Osteoblast (primary cell): ENCODE measurements at regions not wholly inside any gene's neighbourhood (a gene's known extent, or its start where the extent isn't known, plus 50 kb on each side); places are given as distances from the start of the nearest gene placed in this dataset.
A peak's percentile ranks its signal among the peaks of the same experiment; 100 is the strongest.

Experiments used
- DNase-seq: peaks from one replicate; pipeline ENCODE4 v3.0.0; 2011; ENCODE audit warnings: low spot score, mixed read lengths; ENCODE audit not compliant: insufficient read length; ENCODE audit errors: missing footprints
- H2AFZ ChIP-seq: 2 replicates; pipeline ENCODE4 v1.6.0; 2011; ENCODE audit warnings: mild to moderate bottlenecking, low read length
- H3K27ac ChIP-seq: 2 replicates; pipeline ENCODE4 v1.5.1; 2011; ENCODE audit warnings: mild to moderate bottlenecking, low read depth, low read length, moderate library complexity
- H3K27me3 ChIP-seq: 2 replicates; pipeline ENCODE4 v1.6.0; 2012; ENCODE audit warnings: mild to moderate bottlenecking, control low read depth, inconsistent platforms, low read length, moderate library complexity; ENCODE audit not compliant: insufficient read depth
- H3K36me3 ChIP-seq: 2 replicates; pipeline ENCODE4 v1.5.1; 2011; ENCODE audit warnings: mild to moderate bottlenecking, low read length, control low read depth, moderate library complexity; ENCODE audit not compliant: insufficient read depth
- H3K4me1 ChIP-seq: 2 replicates; pipeline ENCODE4 v1.5.1; 2011; ENCODE audit warnings: mild to moderate bottlenecking, low read length, control low read depth, moderate library complexity; ENCODE audit not compliant: insufficient read depth
- H3K4me2 ChIP-seq: 2 replicates; pipeline ENCODE4 v1.6.0; 2011; ENCODE audit warnings: mild to moderate bottlenecking, low read length; ENCODE audit not compliant: insufficient read depth
- H3K4me3 ChIP-seq: fragments of 200-600 bp; sonication (generic); 3 replicates; pipeline ENCODE4 v1.5.1; 2012; ENCODE audit warnings: mild to moderate bottlenecking, low read length, inconsistent platforms; ENCODE audit not compliant: insufficient read depth
- H3K79me2 ChIP-seq: 2 replicates; pipeline ENCODE4 v1.6.0; 2012; ENCODE audit warnings: mild to moderate bottlenecking, low read length, control low read depth, inconsistent platforms; ENCODE audit not compliant: insufficient read depth
- H3K9me3 ChIP-seq: 2 replicates; pipeline ENCODE4 v1.5.1; 2011; ENCODE audit warnings: low read depth, low read length, control low read depth
- H4K20me1 ChIP-seq: 2 replicates; pipeline ENCODE4 v1.6.0; 2012; ENCODE audit warnings: mild to moderate bottlenecking, low read length, control low read depth; ENCODE audit not compliant: insufficient read depth
- TF ChIP-seq, protein P1 (sequence below): IDR thresholded peaks from 2 replicates; pipeline ENCODE4 v1.5.1; 2011; ENCODE audit warnings: mild to moderate bottlenecking, low read depth, low read length, moderate library complexity; ENCODE audit errors: extremely low read depth

DNA sequence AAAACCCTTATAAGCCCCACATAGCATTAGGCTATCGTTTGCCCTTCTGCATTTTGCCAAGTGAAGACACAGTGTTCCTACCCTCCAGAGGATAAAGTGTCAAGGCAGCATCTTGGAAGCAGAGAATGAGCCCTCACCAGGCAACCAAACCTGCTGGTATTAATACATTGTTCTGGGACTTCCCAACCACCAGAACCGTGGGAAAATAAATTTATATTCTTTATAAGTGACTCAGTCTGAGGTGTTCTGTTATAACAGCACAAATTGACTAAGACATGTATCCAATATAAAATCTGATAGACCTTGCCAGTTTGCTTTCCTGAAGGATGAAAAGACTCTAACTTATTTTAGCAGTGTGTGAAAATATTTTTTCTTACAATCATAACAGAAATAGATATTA is 792.5 kb upstream of the LRRC4C start:
- Histone ChIP-seq H3K27ac (no peak overlapping the region), H3K79me2 (no peaks in the 10 kb centered on the region), H2AFZ (no peak overlapping the region)

GRCh38 chr11:42253156-42253555 is 793.7 kb upstream of the LRRC4C start:
- Histone ChIP-seq H3K4me3 (no peak overlapping the region), H3K4me2 (no peak overlapping the region), H2AFZ (no peak overlapping the region), H3K9me3 (peaks cover 3% of the 10 kb centered on the region), H3K79me2 (no peaks in the 10 kb centered on the region), H3K4me1 (no peaks in the 10 kb centered on the region), H4K20me1 (no peaks in the 10 kb centered on the region), H3K27me3 (no peaks in the 10 kb centered on the region), H3K36me3 (no peaks in the 10 kb centered on the region), H3K27ac (no peak overlapping the region)
- TF ChIP-seq, protein P1, sequence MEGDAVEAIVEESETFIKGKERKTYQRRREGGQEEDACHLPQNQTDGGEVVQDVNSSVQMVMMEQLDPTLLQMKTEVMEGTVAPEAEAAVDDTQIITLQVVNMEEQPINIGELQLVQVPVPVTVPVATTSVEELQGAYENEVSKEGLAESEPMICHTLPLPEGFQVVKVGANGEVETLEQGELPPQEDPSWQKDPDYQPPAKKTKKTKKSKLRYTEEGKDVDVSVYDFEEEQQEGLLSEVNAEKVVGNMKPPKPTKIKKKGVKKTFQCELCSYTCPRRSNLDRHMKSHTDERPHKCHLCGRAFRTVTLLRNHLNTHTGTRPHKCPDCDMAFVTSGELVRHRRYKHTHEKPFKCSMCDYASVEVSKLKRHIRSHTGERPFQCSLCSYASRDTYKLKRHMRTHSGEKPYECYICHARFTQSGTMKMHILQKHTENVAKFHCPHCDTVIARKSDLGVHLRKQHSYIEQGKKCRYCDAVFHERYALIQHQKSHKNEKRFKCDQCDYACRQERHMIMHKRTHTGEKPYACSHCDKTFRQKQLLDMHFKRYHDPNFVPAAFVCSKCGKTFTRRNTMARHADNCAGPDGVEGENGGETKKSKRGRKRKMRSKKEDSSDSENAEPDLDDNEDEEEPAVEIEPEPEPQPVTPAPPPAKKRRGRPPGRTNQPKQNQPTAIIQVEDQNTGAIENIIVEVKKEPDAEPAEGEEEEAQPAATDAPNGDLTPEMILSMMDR: no peak
- no peak for DNase-seq

More for the DNA sequence above, 792.5 kb upstream of the LRRC4C start:
- H4K20me1 ChIP-seq: no peaks in the 10 kb centered on the region
- DNase-seq: no peak
- H3K9me3 ChIP-seq: peaks cover 3% of the 10 kb centered on the region
- TF ChIP-seq, protein P1: no peak
- no peaks in the 10 kb centered on the region for H3K4me1 ChIP-seq
- no peak overlapping the region for H3K4me2 ChIP-seq
- no peak overlapping the region for H3K4me3 ChIP-seq
- no peaks in the 10 kb centered on the region for H3K36me3 ChIP-seq
- no peaks in the 10 kb centered on the region for H3K27me3 ChIP-seq

- TF ChIP-seq, protein P1: no peak
- Histone ChIP-seq H3K4me2 (no peak overlapping the region), H2AFZ (no peak overlapping the region), H3K79me2 (no peaks in the 10 kb centered on the region), H3K27ac (no peak overlapping the region), H3K4me3 (no peak overlapping the region), H3K4me1 (no peaks in the 10 kb centered on the region), H4K20me1 (no peaks in the 10 kb centered on the region), H3K9me3 (peaks cover 3% of the 10 kb centered on the region), H3K27me3 (no peaks in the 10 kb centered on the region), H3K36me3 (no peaks in the 10 kb centered on the region)
- no peak for DNase-seq
Measured at GRCh38 chr11:42255906-42256305, 796.5 kb upstream of the LRRC4C start.

DNA sequence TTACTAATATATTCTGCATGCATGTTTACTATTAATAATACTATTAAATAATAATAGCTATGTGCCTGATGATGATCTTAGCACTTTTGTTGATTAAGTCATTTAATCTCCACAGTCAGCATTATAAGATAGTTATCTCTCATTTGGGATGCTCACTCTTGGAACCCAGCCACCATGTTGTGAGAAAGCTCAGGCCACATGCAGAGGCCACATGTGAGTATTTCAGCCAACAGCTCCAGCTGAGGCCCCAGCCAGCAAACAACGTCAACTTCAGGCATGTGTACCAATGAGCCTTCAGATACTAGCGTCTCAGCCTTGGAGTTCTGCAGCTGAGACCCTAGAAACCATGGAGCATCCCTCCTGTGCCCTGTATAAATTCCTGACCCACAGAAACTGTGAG is 798.1 kb upstream of the LRRC4C start:
- TF ChIP-seq, protein P1: no peak
- Histone ChIP-seq H3K27ac (no peak overlapping the region), H3K9me3 (peaks cover 3% of the 10 kb centered on the region), H3K4me1 (no peaks in the 10 kb centered on the region), H3K4me3 (no peak overlapping the region), H3K36me3 (no peaks in the 10 kb centered on the region), H4K20me1 (no peaks in the 10 kb centered on the region), H3K79me2 (no peaks in the 10 kb centered on the region), H3K4me2 (no peak overlapping the region), H3K27me3 (no peaks in the 10 kb centered on the region), H2AFZ (no peak overlapping the region)
- DNase-seq: peak; percentile 27
